Caco-2 (cell line): ENCODE measurements at regions not wholly inside any gene's neighbourhood (a gene's known extent, or its start where the extent isn't known, plus 50 kb on each side); places are given as distances from the start of the nearest gene placed in this dataset.

Experiments used
- BruUV-seq: library from RNA; stranded (reverse); fragments of 400-500 nt; replicated peaks from 2 replicates; lab custom pipeline; 2021; lab: Mats Ljungman, UMichigan
- CTCF ChIA-PET: fragments of 300-600 bp; sonication (Branson Sonifier 250); formaldehyde crosslinking; loops from one replicate; lab custom pipeline; 2022; ENCODE audit warnings: antibody characterized with exemption; lab: Charles Lee
- POLR2A ChIA-PET: fragments of 300-600 bp; sonication (Branson Sonifier 250); formaldehyde crosslinking; loops from one replicate; lab custom pipeline; 2022; ENCODE audit warnings: antibody characterized with exemption; lab: Charles Lee
- DNase-seq, 2 experiments: peaks; one replicate each; pipeline versions ENCODE4 v3.0.0 to v3.0.0-alpha.2; 2020 to 2022
- H3K27me3 ChIP-seq: replicated peaks from 2 replicates; pipeline ENCODE4 v1.6.0; 2011; ENCODE audit warnings: low read length; ENCODE audit not compliant: control insufficient read depth, insufficient read depth
- H3K36me3 ChIP-seq: 2 replicates; pipeline ENCODE4 v1.5.1; 2011; ENCODE audit warnings: low read length; ENCODE audit not compliant: control insufficient read depth, insufficient read depth
- H3K4me1 ChIP-seq: fragments of 250-450 bp; sonication (Bioruptor Pico); 2 replicates; pipeline ENCODE4 v1.5.1; 2020; ENCODE audit warnings: mild to moderate bottlenecking
- H3K4me3 ChIP-seq: 2 replicates; pipeline ENCODE4 v1.5.1; 2011; ENCODE audit warnings: low read depth, mild to moderate bottlenecking, control low read depth, low read length
- H3K9me3 ChIP-seq: fragments of 250-450 bp; sonication (Bioruptor Pico); 2 replicates; pipeline ENCODE4 v1.5.1; 2020; ENCODE audit warnings: mild to moderate bottlenecking, moderate library complexity
- H3K27ac Mint-ChIP-seq: one replicate; pipeline ENCODE4 v1.8.0; 2022; ENCODE audit warnings: mixed read lengths; ENCODE audit not compliant: unreplicated experiment
- H3K27me3 Mint-ChIP-seq: one replicate; pipeline ENCODE4 v1.8.0; 2022; ENCODE audit warnings: mixed read lengths; ENCODE audit not compliant: insufficient read depth, unreplicated experiment
- H3K36me3 Mint-ChIP-seq: one replicate; pipeline ENCODE4 v1.8.0; 2022; ENCODE audit warnings: mild to moderate bottlenecking, mixed read lengths; ENCODE audit not compliant: insufficient read depth, unreplicated experiment
- H3K4me1 Mint-ChIP-seq: one replicate; pipeline ENCODE4 v1.8.0; 2022; ENCODE audit warnings: low read depth, mixed read lengths; ENCODE audit not compliant: unreplicated experiment
- H3K4me3 Mint-ChIP-seq: one replicate; pipeline ENCODE4 v1.8.0; 2022; ENCODE audit warnings: mild to moderate bottlenecking, moderate library complexity, mixed read lengths; ENCODE audit not compliant: unreplicated experiment
- H3K9me3 Mint-ChIP-seq: one replicate; pipeline ENCODE4 v1.8.0; 2022; ENCODE audit warnings: mixed read lengths; ENCODE audit not compliant: unreplicated experiment
- CTCF ChIP-seq, 2 experiments: fragments of 200-600 bp in 1 of 2; IDR thresholded peaks; 1 replicate in 1 of 2; 2 replicates in 1 of 2; pipeline versions ENCODE4 v1.5.1 to v1.8.0; 2011 to 2022; ENCODE audit warnings: antibody characterized with exemption in 1 of 2, control low read depth in 1 of 2, inconsistent platforms in 1 of 2, low read depth in 1 of 2, low read length in 1 of 2, mild to moderate bottlenecking in 1 of 2, moderate library complexity in 1 of 2; ENCODE audit not compliant: insufficient read depth in 1 of 2, severe bottlenecking in 1 of 2, unreplicated experiment in 1 of 2
- intact Hi-C: fragments of 100-400 bp; cut with micrococcal nuclease; formaldehyde crosslinking; loops from one replicate; pipeline ENCODE4 v1.10.0; 2022; ENCODE audit not compliant: unreplicated experiment

- H3K36me3 Mint-ChIP-seq, result no peaks in the 10 kb centered on the region
- no peak overlapping the region for H3K4me3 Mint-ChIP-seq
- POLR2A ChIA-PET, result no interaction called here
- H3K4me1 Mint-ChIP-seq, result no peaks in the 10 kb centered on the region
- CTCF ChIA-PET, result no interaction called here
- no peak for TF ChIP-seq CTCF (IDR thresholded peaks at IDR 0.05; ENCODE audit: insufficient read depth in 1 of 2, low read depth in 1 of 2, low read length in 1 of 2, severe bottlenecking in 1 of 2, unreplicated experiment in 1 of 2)
- H3K9me3 Mint-ChIP-seq, result no peaks in the 10 kb centered on the region
- BruUV-seq, result no TSS peak
- Histone ChIP-seq H3K4me1 (no peaks in the 10 kb centered on the region), H3K36me3 (no peaks in the 10 kb centered on the region), H3K4me3 (no peak overlapping the region), H3K27me3 (no peaks in the 10 kb centered on the region), H3K9me3 (no peaks in the 10 kb centered on the region; the same call in 1 of the 2 replicates)
- DNase-seq, result no peak
- no peak overlapping the region for H3K27ac Mint-ChIP-seq
- intact Hi-C loops, result no loop called here
- no peaks in the 10 kb centered on the region for H3K27me3 Mint-ChIP-seq
Observed at GRCh38 chr11:127653076-127653475, 652.5 kb upstream of the KIRREL3 start.

- Histone ChIP-seq H3K4me3 (no peak overlapping the region), H3K36me3 (no peaks in the 10 kb centered on the region), H3K27me3 (no peaks in the 10 kb centered on the region), H3K4me1 (no peaks in the 10 kb centered on the region), H3K9me3 (no peaks in the 10 kb centered on the region; the same call in 1 of the 2 replicates)
- no peak for TF ChIP-seq CTCF (IDR thresholded peaks at IDR 0.05; ENCODE audit: insufficient read depth in 1 of 2, low read depth in 1 of 2, low read length in 1 of 2, severe bottlenecking in 1 of 2, unreplicated experiment in 1 of 2)
- POLR2A ChIA-PET, result no interaction called here
- CTCF ChIA-PET, result interaction anchor here (1.0 kb wide), 1 partner anchor 20 kb away, joined by 3 read pairs; no protein-coding TSS in a partner anchor
- Mint-ChIP-seq H3K27me3 (no peaks in the 10 kb centered on the region), H3K36me3 (no peaks in the 10 kb centered on the region), H3K9me3 (no peaks in the 10 kb centered on the region), H3K27ac (no peak overlapping the region), H3K4me3 (no peak overlapping the region), H3K4me1 (no peaks in the 10 kb centered on the region)
- intact Hi-C loops, result no loop called here
- BruUV-seq, result no TSS peak
- no peak for DNase-seq
Observed at GRCh38 chr11:127651888-127652221, 651.3 kb upstream of the KIRREL3 start.

GRCh38 chr11:127651175-127651887 is 650.8 kb upstream of the KIRREL3 start:
- no peaks in the 10 kb centered on the region for H3K27me3 Mint-ChIP-seq
- H3K4me3 ChIP-seq, result no peak overlapping the region
- H3K36me3 Mint-ChIP-seq, result no peaks in the 10 kb centered on the region
- no peak for DNase-seq
- no peak overlapping the region for H3K27ac Mint-ChIP-seq
- intact Hi-C loops, result no loop called here
- no peak for TF ChIP-seq CTCF (IDR thresholded peaks at IDR 0.05; ENCODE audit: insufficient read depth in 1 of 2, low read depth in 1 of 2, low read length in 1 of 2, severe bottlenecking in 1 of 2, unreplicated experiment in 1 of 2)
- no peaks in the 10 kb centered on the region for H3K9me3 Mint-ChIP-seq
- H3K36me3 ChIP-seq, result no peaks in the 10 kb centered on the region
- H3K27me3 ChIP-seq, result no peaks in the 10 kb centered on the region
- no peaks in the 10 kb centered on the region for H3K4me1 Mint-ChIP-seq
- ChIA-PET CTCF (interaction anchor here (1.0 kb wide), 1 partner anchor 20 kb away, joined by 3 read pairs; no protein-coding TSS in a partner anchor), POLR2A (no interaction called here)
- no TSS peak for BruUV-seq
- no peaks in the 10 kb centered on the region for H3K4me1 ChIP-seq
- no peaks in the 10 kb centered on the region; the same call in 1 of the 2 replicates for H3K9me3 ChIP-seq
- H3K4me3 Mint-ChIP-seq, result no peak overlapping the region
